ENCODE measurements at regions not wholly inside any gene's neighbourhood (a gene's known extent, or its start where the extent isn't known, plus 50 kb on each side); places are given as distances from the start of the nearest gene placed in this dataset.

DNA sequence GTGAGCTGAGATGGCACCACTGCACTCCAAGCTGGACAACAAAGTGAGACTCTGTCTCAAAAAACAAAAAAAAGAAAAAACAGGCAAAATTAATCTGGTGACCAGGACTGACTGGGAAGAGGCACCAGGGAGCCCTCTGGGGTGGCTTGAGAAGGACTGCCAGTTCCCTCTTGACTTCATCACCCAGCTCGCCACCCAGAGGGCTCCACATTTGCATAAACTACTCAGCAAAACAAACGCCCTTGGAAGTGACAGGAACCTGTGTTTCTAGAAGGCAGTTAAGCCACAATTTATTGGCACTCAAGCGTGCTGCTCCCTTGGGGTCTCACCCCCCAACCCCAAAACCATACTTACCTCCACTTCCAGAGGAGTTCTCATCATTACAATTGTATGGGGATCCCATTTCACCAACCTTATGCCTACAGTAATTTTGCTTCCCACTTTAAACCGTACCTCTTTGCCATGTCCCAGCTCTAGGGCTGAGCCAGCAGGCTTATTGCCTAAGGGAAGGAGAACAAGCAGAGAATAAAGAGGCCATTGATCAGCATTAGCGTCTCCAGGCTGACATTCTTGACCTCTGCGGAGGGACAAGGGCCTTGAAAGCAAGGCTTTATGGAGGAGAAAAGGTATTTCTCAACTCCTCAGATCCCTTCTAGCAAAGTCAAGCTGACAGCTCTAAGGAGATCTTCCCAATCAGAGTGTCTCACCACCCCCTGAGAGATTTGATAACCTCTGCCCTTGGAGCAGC, 357.4 kb downstream of the SHQ1 start:
- no peaks in the 10 kb centered on the region for H3K9me3 ChIP-seq (ENCODE audit: control insufficient read depth, insufficient read depth, low read length)
- H3K36me3 ChIP-seq (ENCODE audit: control insufficient read depth, insufficient read depth, low read length): no peaks in the 10 kb centered on the region
- peaks cover 2% of the 10 kb centered on the region for H3K27me3 ChIP-seq (ENCODE audit: control insufficient read depth, insufficient read depth, low read length)
- H3K9ac ChIP-seq (ENCODE audit: low read depth, low read length): no peak overlapping the region
- H3K4me1 ChIP-seq (ENCODE audit: control insufficient read depth, insufficient read depth, low read length): peaks cover 23% of the 10 kb centered on the region
- H3K4me3 ChIP-seq (ENCODE audit: low read depth, low read length): no peak overlapping the region

GRCh38 chr3:72489901-72490300, 358.3 kb downstream of the SHQ1 start:
- Histone ChIP-seq H3K9ac (ENCODE audit: low read depth, low read length) (no peak overlapping the region), H3K36me3 (ENCODE audit: control insufficient read depth, insufficient read depth, low read length) (no peaks in the 10 kb centered on the region), H3K4me1 (ENCODE audit: control insufficient read depth, insufficient read depth, low read length) (peaks cover 23% of the 10 kb centered on the region), H3K9me3 (ENCODE audit: control insufficient read depth, insufficient read depth, low read length) (no peaks in the 10 kb centered on the region), H3K4me3 (ENCODE audit: low read depth, low read length) (no peak overlapping the region), H3K27me3 (ENCODE audit: control insufficient read depth, insufficient read depth, low read length) (peaks cover 2% of the 10 kb centered on the region)

DNA sequence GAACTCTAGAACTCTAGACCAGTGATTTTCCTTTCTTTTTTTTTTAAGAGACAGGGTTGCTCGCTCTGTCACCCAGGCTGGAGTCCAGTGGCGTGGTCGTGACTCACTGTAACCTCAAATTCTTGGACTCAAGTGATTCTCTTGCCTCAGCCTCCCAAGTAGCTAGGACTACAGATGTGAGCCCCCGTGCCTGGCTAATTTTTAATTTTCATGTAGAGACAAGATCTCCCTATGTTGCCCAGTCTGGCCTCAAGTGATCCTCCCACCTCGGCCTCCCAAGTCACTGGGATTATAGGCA, 359.6 kb downstream of the SHQ1 start:
- Histone ChIP-seq H3K36me3 (ENCODE audit: control insufficient read depth, insufficient read depth, low read length) (no peaks in the 10 kb centered on the region), H3K4me1 (ENCODE audit: control insufficient read depth, insufficient read depth, low read length) (peaks cover 23% of the 10 kb centered on the region), H3K9me3 (ENCODE audit: control insufficient read depth, insufficient read depth, low read length) (no peaks in the 10 kb centered on the region), H3K9ac (ENCODE audit: low read depth, low read length) (no peak overlapping the region), H3K27me3 (ENCODE audit: control insufficient read depth, insufficient read depth, low read length) (peaks cover 2% of the 10 kb centered on the region), H3K4me3 (ENCODE audit: low read depth, low read length) (no peak overlapping the region)

- Histone ChIP-seq H3K4me3 (ENCODE audit: low read depth, low read length) (no peak overlapping the region), H3K27me3 (ENCODE audit: control insufficient read depth, insufficient read depth, low read length) (peaks cover 2% of the 10 kb centered on the region), H3K9ac (ENCODE audit: low read depth, low read length) (no peak overlapping the region), H3K9me3 (ENCODE audit: control insufficient read depth, insufficient read depth, low read length) (no peaks in the 10 kb centered on the region), H3K4me1 (ENCODE audit: control insufficient read depth, insufficient read depth, low read length) (peaks cover 23% of the 10 kb centered on the region), H3K36me3 (ENCODE audit: control insufficient read depth, insufficient read depth, low read length) (no peaks in the 10 kb centered on the region)
Observed at GRCh38 chr3:72487946-72488737, 360.1 kb downstream of the SHQ1 start.

DNA sequence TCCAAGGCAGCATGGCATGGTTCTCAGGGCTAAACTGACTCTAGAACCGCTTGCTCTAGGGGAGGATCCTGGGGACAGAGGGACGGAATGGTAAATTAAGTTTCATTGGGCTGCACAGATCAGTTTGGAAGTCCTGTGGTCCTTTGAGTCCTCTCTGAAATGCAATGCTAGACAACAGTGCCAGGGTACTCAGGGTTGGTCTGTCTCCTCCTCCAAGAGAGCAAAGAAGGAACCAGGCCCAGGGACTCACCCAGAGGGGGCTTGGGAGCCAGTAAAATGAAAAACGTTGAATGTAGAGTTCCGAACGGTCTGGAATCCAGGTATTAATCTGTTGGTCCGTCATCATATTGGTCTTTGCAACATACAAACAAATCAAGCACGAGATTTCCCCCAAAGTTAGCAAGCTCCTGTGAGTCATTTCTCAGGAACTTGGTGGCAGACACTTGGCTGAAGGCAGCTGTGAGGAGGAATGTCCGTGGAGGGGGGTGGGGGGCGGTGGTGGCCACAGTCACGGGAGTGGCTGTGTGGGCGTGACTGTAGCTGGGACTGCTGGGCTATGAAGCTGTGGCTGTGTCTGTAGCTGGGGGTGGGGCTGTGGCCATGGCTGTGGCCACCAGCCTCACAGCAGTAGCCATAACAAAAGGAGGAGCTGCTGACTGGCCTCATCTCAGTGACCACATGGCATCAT, 361.0 kb downstream of the SHQ1 start:
- H3K4me1 ChIP-seq (ENCODE audit: control insufficient read depth, insufficient read depth, low read length): peaks cover 25% of the 10 kb centered on the region
- peaks cover 2% of the 10 kb centered on the region for H3K27me3 ChIP-seq (ENCODE audit: control insufficient read depth, insufficient read depth, low read length)
- H3K36me3 ChIP-seq (ENCODE audit: control insufficient read depth, insufficient read depth, low read length): no peaks in the 10 kb centered on the region
- H3K9me3 ChIP-seq (ENCODE audit: control insufficient read depth, insufficient read depth, low read length): no peaks in the 10 kb centered on the region
- H3K4me3 ChIP-seq (ENCODE audit: low read depth, low read length): no peak overlapping the region
- no peak overlapping the region for H3K9ac ChIP-seq (ENCODE audit: low read depth, low read length)

GRCh38 chr3:72485641-72486040, 362.6 kb downstream of the SHQ1 start:
- Histone ChIP-seq H3K36me3 (ENCODE audit: control insufficient read depth, insufficient read depth, low read length) (no peaks in the 10 kb centered on the region), H3K4me1 (ENCODE audit: control insufficient read depth, insufficient read depth, low read length) (peaks cover 18% of the 10 kb centered on the region), H3K27me3 (ENCODE audit: control insufficient read depth, insufficient read depth, low read length) (peaks cover 2% of the 10 kb centered on the region), H3K9ac (ENCODE audit: low read depth, low read length) (no peak overlapping the region), H3K4me3 (ENCODE audit: low read depth, low read length) (no peak overlapping the region), H3K9me3 (ENCODE audit: control insufficient read depth, insufficient read depth, low read length) (no peaks in the 10 kb centered on the region)

GRCh38 chr3:72483554-72484104, 364.6 kb downstream of the SHQ1 start:
- no peaks in the 10 kb centered on the region for H3K36me3 ChIP-seq (ENCODE audit: control insufficient read depth, insufficient read depth, low read length)
- H3K9ac ChIP-seq (ENCODE audit: low read depth, low read length): no peak overlapping the region
- H3K4me1 ChIP-seq (ENCODE audit: control insufficient read depth, insufficient read depth, low read length): peaks cover 17% of the 10 kb centered on the region
- H3K4me3 ChIP-seq (ENCODE audit: low read depth, low read length): no peak overlapping the region
- no peaks in the 10 kb centered on the region for H3K9me3 ChIP-seq (ENCODE audit: control insufficient read depth, insufficient read depth, low read length)
- H3K27me3 ChIP-seq (ENCODE audit: control insufficient read depth, insufficient read depth, low read length): peaks cover 2% of the 10 kb centered on the region

GRCh38 chr3:72482589-72483321, 365.5 kb downstream of the SHQ1 start:
- no peak overlapping the region for H3K4me3 ChIP-seq (ENCODE audit: low read depth, low read length)
- peaks cover 2% of the 10 kb centered on the region for H3K27me3 ChIP-seq (ENCODE audit: control insufficient read depth, insufficient read depth, low read length)
- H3K36me3 ChIP-seq (ENCODE audit: control insufficient read depth, insufficient read depth, low read length): no peaks in the 10 kb centered on the region
- H3K9me3 ChIP-seq (ENCODE audit: control insufficient read depth, insufficient read depth, low read length): no peaks in the 10 kb centered on the region
- peaks cover 11% of the 10 kb centered on the region for H3K4me1 ChIP-seq (ENCODE audit: control insufficient read depth, insufficient read depth, low read length)
- no peak overlapping the region for H3K9ac ChIP-seq (ENCODE audit: low read depth, low read length)

DNA sequence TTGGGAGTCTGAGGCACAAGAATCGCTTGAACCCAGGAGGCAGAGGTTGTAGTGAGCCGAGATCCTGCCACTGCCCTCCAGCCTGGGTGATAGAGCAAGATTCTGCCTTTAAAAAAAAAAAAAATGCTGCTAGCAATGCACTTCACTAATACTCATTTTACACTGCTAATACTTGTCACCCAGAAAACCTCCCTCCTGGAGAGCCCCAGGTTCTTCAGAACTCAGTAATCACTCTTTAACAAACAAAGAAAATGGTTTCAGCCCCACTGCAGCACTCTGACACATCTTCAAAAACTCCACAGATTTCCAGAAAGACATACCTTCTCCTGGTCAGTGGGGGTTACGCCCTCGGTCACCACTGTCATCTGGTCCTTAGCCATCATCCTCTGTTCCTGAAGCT, 366.7 kb downstream of the SHQ1 start:
- peaks cover 6% of the 10 kb centered on the region for H3K4me1 ChIP-seq (ENCODE audit: control insufficient read depth, insufficient read depth, low read length)
- no peak overlapping the region for H3K9ac ChIP-seq (ENCODE audit: low read depth, low read length)
- no peaks in the 10 kb centered on the region for H3K36me3 ChIP-seq (ENCODE audit: control insufficient read depth, insufficient read depth, low read length)
- no peaks in the 10 kb centered on the region for H3K27me3 ChIP-seq (ENCODE audit: control insufficient read depth, insufficient read depth, low read length)
- no peaks in the 10 kb centered on the region for H3K9me3 ChIP-seq (ENCODE audit: control insufficient read depth, insufficient read depth, low read length)
- H3K4me3 ChIP-seq (ENCODE audit: low read depth, low read length): no peak overlapping the region

DNA sequence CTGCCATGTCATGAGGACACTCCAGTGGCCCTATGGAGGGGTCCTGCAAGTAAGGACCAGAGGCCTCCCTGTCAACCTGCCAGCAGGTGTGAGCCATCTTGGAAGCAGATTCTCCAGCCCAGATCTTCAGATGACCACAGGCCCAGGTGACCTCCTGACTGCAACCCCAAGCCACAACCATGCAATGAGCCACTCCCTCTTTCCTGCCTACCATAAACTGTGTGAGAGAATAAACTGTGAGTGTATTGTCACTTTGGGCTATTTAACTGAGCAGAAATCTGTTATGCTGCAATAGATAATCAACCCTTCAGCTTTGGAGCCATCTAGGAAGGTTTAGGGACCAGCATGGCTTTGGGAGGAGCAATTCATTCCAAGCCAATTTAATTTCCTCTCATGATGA, 367.9 kb downstream of the SHQ1 start:
- H3K4me3 ChIP-seq (ENCODE audit: low read depth, low read length): no peak overlapping the region
- H3K4me1 ChIP-seq (ENCODE audit: control insufficient read depth, insufficient read depth, low read length): peaks cover 6% of the 10 kb centered on the region
- H3K27me3 ChIP-seq (ENCODE audit: control insufficient read depth, insufficient read depth, low read length): no peaks in the 10 kb centered on the region
- H3K9ac ChIP-seq (ENCODE audit: low read depth, low read length): no peak overlapping the region
- no peaks in the 10 kb centered on the region for H3K9me3 ChIP-seq (ENCODE audit: control insufficient read depth, insufficient read depth, low read length)
- no peaks in the 10 kb centered on the region for H3K36me3 ChIP-seq (ENCODE audit: control insufficient read depth, insufficient read depth, low read length)

GRCh38 chr3:72479651-72480215, 368.5 kb downstream of the SHQ1 start:
- Histone ChIP-seq H3K4me3 (ENCODE audit: low read depth, low read length) (no peak overlapping the region), H3K9me3 (ENCODE audit: control insufficient read depth, insufficient read depth, low read length) (no peaks in the 10 kb centered on the region), H3K4me1 (ENCODE audit: control insufficient read depth, insufficient read depth, low read length) (peaks cover 6% of the 10 kb centered on the region), H3K27me3 (ENCODE audit: control insufficient read depth, insufficient read depth, low read length) (no peaks in the 10 kb centered on the region), H3K9ac (ENCODE audit: low read depth, low read length) (no peak overlapping the region), H3K36me3 (ENCODE audit: control insufficient read depth, insufficient read depth, low read length) (no peaks in the 10 kb centered on the region)
